Left forelimb (tissue), 1 donor: ENCODE measurements at regions not wholly inside any gene's neighbourhood (a gene's known extent, or its start where the extent isn't known, plus 50 kb on each side); places are given as distances from the start of the nearest gene placed in this dataset.

ENCODE experiments used
- DNase-seq: peaks from one replicate; pipeline ENCODE4 v3.0.0-alpha.2; 2018; ENCODE audit warnings: low spot score

- peak; percentile 44 for DNase-seq
These were observed 154.4 kb upstream of the COL5A1 start for GRCh38 chr9:134487066-134487710.

- DNase-seq = peak; percentile 45
These were observed 153.0 kb upstream of the COL5A1 start for GRCh38 chr9:134488331-134489280.

DNA sequence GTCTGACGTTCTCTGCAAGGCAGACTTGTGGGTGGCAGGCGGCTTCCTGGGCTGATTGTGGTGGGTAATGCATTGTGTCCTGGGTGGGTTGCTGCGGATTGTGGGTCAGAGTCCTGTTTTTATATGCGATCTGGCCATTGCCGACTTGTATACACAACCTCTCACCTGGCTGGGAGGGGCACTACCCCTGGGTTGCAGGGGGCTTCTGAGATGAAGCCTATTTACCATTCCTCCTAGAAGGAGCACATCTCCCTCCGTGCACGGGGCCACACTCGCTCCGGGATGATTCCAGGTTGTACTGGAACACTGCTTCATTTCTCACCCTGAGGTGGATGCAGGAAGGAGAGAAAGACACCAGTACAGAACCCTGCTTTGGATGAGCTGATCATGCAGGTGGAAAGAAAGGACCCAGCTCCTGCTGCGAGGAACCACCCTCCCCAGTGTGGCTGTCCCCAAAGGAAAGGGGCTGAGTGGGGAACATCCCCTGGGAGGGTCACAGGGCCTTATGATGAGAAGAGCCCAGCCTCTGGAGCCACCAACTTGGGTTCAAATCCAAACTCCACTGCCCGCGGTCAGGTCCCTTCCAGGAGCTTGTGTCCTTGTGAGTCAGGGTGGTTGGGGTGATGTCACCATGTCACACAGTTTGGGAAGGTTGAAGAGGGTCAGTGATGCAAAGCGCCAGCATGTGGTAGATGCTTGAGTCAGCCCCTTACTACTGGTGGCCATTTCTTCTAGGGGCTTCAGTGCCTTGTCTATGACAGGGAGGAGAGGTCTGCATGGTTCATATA is 151.8 kb upstream of the COL5A1 start:
- no peak for DNase-seq

DNA sequence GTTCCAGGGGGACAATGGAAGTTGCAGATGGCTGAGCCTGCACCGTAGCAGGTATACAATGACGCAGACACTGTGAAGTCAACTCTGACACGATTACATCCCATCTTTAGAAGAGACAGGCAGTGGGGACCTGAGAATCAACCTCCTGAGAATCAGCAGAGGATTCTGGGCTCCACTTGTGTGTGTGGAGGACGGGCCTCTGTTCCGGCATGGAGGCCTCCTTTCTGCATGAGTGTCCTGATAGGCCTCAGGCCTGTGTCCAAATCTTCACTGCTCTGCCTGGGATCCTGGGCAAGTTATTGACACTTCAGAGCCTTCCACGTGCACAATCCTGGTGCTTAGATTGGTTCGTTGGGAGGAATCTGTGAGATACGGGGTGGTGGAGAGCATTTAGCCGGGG is 151.2 kb upstream of the COL5A1 start:
- no peak for DNase-seq

DNA sequence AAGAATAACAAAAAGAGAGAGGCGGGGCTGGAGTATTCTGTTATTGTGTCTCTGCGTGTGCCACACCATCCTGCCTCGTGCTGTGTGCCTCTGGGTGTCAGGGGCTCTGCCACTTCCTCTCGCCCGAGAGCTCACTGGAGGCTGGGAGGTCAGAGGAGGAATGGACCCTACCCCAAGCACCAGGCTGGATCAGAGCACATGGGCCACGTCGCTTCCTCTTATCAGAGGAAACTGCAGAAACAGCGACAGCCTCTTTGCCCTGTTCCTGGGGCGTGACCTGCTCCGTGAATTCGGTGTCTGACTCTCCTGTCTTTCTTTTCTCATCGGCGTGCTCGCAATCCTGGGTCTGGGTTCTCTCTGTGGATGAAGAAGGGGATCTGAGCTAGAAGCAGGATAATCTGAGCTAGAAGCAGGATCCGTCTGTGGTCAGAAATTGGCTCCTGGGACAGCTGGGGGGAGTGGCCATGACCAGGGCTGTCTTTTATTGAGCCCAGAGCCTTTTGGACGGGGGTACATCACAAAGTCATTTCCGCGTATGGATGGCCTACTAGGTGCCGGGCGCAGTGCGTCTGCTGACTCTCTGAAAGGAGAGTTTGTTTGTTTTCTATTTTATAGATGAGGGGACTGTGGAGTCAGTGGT is 150.3 kb upstream of the COL5A1 start:
- no peak for DNase-seq

DNA sequence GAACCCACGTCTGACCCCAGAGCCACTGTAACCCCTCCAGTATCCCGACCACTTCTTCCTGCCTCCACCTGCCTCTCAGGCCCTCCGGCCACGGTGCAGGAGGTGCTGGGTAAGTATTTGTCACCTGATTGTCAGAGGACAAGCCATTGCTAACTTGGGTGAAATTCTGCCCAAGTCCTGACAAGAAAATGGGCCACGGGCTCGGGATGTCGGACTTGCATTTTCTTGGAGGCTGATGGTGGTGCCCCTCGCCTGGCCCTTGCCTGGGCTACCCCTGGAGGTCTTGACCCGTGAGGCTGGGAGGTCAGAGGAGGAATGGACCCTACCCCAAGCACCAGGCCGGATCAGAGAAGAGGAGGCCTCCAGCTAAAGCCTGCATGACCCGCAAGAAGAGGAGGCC is 149.7 kb upstream of the COL5A1 start:
- DNase-seq = peak; percentile 60

DNA sequence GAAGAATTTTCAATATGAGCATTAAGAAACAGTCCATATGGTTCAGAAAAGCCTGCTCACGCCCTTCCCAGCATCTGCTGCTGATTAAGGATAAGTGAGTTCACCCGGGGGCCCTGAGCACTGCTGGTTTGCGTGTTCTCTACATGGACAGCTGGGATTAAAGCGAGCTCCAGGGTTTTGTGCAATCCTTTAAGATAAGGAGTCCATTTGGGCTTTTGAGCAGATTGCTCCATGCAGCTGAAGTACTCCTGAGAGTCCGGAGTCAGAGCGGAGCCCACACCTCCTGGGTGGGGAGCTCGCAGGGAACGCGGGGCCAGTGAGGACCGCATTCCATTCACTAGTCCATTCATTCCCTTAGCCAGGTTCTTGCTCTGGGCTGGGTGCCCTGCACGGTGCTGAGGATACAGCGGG is 149.3 kb upstream of the COL5A1 start:
- peak; percentile 80 for DNase-seq

DNA sequence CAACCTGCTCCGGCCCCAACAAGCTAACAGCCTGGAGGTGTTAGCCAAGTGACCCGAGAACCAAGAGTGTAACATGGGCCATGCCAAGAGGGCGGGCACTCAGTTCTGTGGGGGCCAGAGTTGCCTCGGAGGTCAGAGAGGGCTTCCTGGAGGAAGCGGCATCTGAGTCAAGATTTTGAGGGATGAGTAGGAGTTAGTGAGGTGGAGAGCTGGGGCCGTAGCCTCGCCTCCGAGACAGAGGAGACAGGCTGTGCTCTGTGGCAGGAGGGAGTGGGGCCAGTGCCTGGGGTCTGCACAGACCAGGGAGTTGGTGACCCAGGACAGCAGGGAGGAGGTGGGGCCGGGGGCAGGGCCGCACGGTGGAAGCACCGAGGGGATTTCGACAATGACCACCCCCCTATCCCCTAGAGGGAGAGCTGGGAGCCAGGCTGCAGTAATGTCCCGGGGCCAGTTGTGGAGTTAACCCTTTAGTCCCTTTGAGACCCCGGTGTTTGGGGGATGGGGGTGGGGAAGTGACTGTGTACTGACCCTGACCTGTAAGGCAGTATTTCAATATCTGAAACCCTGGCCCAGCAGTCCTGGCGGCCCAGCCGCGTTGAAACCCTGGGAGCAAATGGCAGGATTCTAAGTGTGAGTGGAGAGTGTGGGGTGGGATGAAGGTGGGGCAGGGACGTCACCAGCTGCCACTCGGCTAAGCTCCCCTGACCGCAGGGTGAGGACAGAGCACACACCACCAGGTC is 148.7 kb upstream of the COL5A1 start:
- no peak for DNase-seq

DNA sequence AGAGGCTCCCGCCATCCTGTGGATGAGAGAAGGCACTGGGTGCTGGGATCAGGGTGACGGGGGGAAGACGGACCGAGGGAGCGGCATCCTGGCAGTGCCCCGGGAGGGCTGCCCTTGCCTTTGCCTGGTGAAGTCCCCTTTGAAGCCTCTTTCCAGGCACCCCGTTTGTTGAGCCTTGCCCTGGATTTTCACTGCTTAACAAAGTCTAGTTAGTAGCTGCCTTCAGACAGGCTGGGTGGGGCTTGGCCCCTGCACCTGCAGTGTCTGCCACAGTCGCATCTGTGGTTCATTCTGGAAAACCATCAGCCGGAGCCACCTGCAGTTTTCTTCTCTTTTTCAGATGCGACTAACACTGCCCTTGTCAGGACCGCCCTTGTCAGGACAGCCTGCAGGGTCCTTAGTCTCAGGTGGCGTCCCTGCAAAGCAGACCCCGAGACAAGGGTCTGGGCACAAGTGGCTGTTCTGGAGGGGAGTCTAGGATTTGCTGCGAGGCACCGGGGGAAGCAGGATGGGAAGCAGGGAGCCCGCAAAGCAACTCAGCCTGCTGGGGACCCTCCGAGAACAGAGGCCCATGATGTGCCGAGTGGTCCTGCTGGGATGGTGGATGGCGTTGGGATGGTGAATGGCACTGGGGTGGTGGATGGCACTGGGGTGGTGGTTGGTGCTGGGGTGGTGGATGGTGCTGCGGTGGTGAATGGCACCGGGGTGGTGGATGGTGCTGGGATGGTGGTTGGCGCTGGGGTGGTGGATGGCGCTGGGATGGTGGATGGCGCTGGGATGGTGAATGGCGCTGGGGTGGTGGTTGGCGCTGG is 147.9 kb upstream of the COL5A1 start:
- DNase-seq = peak; percentile 64

GRCh38 chr9:134494273-134494815 is 147.3 kb upstream of the COL5A1 start:
- DNase-seq = no peak

- DNase-seq = no peak
These were observed 146.7 kb upstream of the COL5A1 start for GRCh38 chr9:134494905-134495304.

- no peak for DNase-seq
These were observed 145.7 kb upstream of the COL5A1 start for GRCh38 chr9:134495881-134496412.

DNA sequence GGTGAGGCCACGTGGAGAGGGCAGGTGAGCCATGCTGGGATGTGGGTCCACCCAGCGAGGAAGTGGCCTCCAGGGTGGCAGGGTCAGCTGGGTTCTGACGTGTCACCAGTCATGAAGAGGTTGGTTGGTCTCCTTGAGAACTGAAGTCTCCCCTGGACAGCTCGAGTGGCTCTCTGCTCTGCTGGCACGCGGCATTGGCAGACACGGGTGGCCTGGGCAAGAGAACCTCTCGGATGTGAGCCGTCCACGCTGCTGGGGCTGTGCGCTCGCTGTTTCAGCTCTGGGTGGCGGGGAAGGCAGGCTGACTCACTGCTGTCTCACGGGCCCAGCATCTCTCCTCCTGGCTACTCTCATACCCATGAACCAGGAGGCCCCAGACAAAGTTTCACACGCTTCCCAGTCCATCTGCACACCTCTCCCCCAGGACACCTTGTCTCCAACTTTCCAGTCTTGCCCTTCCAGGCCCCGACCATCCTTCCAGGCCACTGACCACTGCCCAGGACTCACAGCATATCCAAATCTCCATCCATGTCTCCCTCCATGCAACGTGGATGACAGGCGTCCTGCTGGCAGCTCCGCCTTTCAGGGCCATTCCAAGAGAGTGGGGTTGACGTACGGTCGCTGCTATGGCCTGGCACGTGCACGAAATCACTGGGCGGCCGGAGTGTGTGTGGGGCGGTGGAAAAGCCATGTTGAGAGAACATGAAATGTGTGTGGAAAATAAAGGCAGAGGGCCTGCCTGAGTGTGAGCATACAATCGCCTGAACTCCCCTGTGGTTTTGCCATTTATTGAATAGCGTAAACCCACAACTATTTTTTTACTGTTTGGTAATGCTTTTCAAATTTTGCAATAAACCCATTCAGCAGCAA is 145.0 kb upstream of the COL5A1 start:
- no peak for DNase-seq

DNA sequence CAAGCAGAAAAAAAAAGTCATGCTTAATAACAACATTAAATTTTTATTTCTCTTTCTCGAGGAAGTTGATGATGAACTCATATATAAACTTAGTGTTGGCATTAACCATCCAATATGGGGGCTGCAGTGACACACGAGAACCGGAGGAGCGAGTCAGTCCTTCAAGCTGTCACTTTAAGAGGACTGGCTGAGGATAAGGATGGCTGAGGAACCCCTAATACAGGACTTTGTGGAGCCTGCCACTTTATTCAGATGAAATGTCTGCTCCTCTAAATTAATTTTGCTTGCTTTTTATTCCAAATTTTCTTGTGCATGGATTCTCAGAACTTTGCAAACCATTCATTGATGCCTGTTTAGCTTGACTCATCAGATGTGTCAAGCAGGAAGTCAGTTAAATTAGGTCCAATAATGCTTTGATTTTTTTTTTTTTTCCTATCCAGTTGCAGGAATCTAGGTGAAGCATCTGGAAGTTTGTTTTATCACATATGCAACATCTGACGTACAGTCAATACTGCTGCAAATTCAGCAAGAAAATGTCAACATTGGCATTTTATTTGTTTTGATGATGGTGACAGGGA is 144.2 kb upstream of the COL5A1 start:
- DNase-seq = no peak

DNA sequence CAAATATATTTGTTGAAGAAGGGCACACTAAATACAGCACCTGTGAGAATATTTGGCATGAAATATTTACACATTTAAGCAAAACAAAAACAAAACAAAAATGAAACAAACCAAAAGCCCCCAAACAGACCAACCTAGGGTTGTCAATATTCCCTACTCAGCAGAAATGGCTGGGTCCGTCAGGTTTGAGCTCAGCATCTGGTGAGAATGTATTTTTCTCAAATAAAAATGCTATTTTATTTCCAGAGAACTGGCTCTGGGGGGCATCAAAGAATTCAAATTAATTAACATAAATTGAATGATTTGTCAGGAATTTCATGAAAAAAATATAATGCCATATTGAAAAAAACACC is 142.8 kb upstream of the COL5A1 start:
- no peak for DNase-seq

DNA sequence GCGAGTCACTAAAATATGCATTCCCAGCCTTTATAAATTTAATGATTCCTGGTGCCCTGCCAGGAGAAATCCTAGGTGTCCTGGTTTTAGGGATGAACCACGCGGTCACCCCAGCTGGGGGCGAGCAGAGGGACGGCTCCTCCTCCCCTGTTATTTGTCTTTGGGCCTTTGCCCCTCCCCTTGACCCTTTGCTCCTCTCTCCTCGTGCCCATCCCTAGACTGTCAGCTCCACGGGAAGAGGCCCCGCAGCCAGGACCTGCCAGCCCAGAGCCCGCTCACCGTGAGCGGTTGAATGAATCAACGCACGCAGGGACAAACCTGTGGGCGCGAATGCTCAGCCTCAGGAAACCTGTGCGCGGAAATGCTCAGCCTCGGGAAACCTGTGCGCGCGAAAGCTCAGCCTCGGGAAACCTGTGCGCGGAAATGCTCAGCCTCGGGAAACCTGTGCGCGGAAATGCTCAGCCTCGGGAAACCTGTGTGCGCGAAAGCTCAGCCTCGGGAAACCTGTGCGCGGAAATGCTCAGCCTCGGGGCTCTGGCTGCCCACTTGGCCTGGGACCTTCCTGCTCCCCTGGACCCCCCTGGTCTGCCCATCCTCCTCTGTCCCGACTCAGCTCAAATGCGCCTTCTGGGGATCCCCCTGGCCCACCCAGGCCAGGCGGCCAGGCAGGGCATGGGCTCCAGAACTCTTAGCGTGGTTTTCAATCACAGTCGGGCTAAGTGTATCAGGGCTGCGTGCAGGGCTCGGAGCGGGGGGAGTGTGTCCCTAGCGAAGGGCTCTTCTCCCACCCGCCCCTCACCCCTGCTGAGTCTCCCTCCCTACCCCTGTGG is 140.5 kb upstream of the COL5A1 start:
- DNase-seq = peak; percentile 53

DNA sequence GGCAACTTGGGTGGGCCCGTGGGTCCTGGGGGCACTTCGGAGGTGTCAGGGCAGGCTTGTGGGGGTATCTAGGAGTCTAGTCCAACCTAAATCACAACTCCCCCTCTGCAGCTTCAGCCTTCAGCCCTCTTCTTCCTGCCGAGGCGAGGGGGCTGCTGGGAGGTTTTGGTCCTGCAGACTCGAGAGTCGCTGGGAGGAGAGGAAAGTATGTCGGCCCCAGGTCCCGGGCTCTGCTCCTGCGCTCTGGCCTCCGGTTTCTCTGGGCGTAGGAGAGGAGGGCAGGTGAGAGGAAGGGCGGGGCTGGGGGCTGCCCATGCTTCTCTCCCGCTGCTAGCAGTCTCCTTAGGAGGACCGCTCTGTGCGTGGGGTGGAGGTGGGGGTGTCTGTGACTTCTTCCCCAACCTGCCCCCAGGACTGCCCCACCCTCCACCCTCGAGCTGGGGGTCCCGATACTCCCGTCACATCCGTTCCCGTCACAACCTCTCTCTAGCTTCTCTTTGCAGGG is 139.8 kb upstream of the COL5A1 start:
- DNase-seq = peak; percentile 57
